ACC112 (cell line): ENCODE measurements at regions not wholly inside any gene's neighbourhood (a gene's known extent, or its start where the extent isn't known, plus 50 kb on each side); places are given as distances from the start of the nearest gene placed in this dataset.
"Not testable (repeated sequence)": the region's sequence is repeated elsewhere in the genome, so short reads cannot be mapped to it uniquely, and the experiment has no call there.

Experiments
- H2AFZ ChIP-seq: fragments of 200-600 bp; sonication (generic); one replicate; pipeline ENCODE4 v1.6.0; 2017; ENCODE audit warnings: antibody characterized with exemption, low read length; ENCODE audit not compliant: unreplicated experiment
- H3K27ac ChIP-seq: fragments of 200-600 bp; sonication (generic); 2 replicates; pipeline ENCODE4 v1.5.1; 2014; ENCODE audit warnings: low read depth, mild to moderate bottlenecking, antibody characterized with exemption, low read length, moderate library complexity
- H3K27me3 ChIP-seq: fragments of 200-600 bp; sonication (generic); 2 replicates; pipeline ENCODE4 v1.6.1; 2014; ENCODE audit warnings: mild to moderate bottlenecking, antibody characterized with exemption, low read length, moderate library complexity, mixed read lengths; ENCODE audit not compliant: insufficient read depth
- H3K36me3 ChIP-seq: fragments of 200-600 bp; sonication (generic); 2 replicates; pipeline ENCODE4 v1.6.1; 2016; ENCODE audit warnings: mild to moderate bottlenecking, antibody characterized with exemption, low read length, moderate library complexity, mixed read lengths; ENCODE audit not compliant: insufficient read depth
- H3K4me1 ChIP-seq: fragments of 200-600 bp; sonication (generic); one replicate; pipeline ENCODE4 v1.6.1; 2016; ENCODE audit warnings: low read length, mixed read lengths; ENCODE audit not compliant: insufficient read depth, unreplicated experiment, control insufficient read depth
- H3K4me3 ChIP-seq: fragments of 200-600 bp; sonication (generic); 2 replicates; pipeline ENCODE4 v1.5.1; 2014; ENCODE audit warnings: mild to moderate bottlenecking, low read depth, low read length
- H3K79me2 ChIP-seq: fragments of 200-600 bp; sonication (generic); one replicate; pipeline ENCODE4 v1.6.0; 2016; ENCODE audit warnings: low read length; ENCODE audit not compliant: control insufficient read depth, unreplicated experiment, insufficient read depth

DNA sequence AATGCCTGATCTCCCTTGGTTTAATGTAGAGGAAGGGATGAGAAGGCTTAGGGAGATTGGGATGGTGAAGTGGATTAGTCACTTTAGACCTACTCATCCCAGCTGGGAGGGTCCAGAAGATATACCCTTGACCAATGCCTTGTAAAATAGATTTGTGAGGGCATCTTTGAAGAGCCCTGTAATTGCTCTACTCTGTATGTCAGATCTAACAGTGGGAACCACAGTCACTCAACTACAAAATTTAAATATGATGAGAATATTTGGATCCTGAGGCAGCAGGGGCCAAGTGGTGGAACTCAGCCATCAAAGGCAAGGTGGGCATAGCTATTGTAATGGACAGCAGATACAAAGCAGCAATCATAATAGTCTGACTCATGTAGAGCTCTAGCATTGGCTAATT lies 1272.9 kb upstream of the CITED2 start:
- H3K79me2 ChIP-seq, H3K27ac ChIP-seq, H2AFZ ChIP-seq, H3K27me3 ChIP-seq, H3K4me3 ChIP-seq, H3K36me3 ChIP-seq, H3K4me1 ChIP-seq: not testable (repeated sequence)

DNA sequence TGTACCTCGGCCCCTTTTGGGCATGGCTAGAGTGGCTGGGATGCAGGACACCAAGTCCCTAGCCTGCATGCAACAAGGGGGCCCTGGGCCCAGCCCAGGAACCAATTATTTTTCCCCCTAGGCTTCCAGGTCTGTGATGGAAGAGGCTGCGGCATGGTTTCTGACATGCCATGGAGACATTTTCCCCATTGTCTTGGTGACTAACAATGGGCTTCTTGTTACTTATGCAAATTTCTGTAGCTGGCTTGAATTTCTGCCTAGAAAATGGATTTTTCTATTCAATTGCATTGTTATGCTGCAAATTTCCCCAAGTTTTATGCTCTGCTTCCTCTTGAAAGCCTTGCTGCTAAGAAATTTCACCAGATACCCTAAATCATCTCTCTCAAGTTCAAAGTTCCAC lies 1269.6 kb upstream of the CITED2 start:
- H3K4me3 ChIP-seq: no peak overlapping the region
- no peaks in the 10 kb centered on the region for H3K36me3 ChIP-seq
- no peaks in the 10 kb centered on the region for H3K27me3 ChIP-seq
- no peaks in the 10 kb centered on the region for H3K79me2 ChIP-seq
- no peak overlapping the region for H2AFZ ChIP-seq
- no peak overlapping the region for H3K27ac ChIP-seq
- no peaks in the 10 kb centered on the region for H3K4me1 ChIP-seq

DNA sequence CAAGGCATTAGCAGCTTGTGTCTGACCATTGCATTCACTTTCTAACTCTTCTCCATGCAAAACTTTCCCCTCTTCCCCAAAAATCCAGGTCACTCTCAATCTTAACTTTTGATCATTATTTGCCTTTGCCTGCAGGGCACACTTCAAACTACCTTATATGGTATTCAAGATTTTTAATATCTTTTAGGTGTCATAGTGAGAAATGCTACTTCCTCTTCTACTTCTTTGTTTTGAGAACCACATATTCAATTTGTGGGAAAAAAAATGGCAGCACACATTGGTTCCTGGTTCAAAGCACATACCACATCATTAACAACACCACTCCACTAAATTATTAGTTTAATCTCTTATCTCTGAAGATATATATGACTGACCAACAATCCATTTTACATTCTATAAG lies 1267.0 kb upstream of the CITED2 start:
- H3K27ac ChIP-seq: no peak overlapping the region
- H3K4me1 ChIP-seq: no peaks in the 10 kb centered on the region
- no peaks in the 10 kb centered on the region for H3K79me2 ChIP-seq
- no peak overlapping the region for H3K4me3 ChIP-seq
- no peaks in the 10 kb centered on the region for H3K36me3 ChIP-seq
- H3K27me3 ChIP-seq: no peaks in the 10 kb centered on the region
- H2AFZ ChIP-seq: no peak overlapping the region

DNA sequence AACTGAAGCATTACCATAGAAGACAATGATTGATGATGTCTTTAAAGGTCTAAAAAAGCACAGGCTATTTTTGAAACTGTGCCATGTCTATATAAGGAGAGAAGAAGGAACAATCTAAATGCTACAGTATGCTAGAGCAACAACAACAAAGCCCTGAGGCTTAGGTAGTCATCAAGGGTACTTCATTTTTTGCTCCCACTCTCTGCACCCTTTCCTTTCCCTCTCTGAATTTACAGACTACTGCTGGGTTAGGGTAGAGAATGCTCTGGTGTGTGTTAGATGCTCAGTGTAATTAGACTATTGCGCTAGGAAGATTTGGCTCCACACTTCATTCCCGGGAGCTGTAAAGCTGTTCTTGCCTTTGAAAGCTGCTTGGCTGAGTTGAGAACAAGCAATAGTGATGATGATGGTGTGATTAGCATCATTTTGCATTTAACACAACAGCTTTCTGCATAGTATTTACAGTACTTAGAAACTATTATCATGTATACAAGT lies 1262.5 kb upstream of the CITED2 start:
- no peak overlapping the region for H3K4me3 ChIP-seq
- H2AFZ ChIP-seq: no peak overlapping the region
- no peak overlapping the region for H3K27ac ChIP-seq
- no peaks in the 10 kb centered on the region for H3K36me3 ChIP-seq
- H3K4me1 ChIP-seq: no peaks in the 10 kb centered on the region
- no peaks in the 10 kb centered on the region for H3K27me3 ChIP-seq
- H3K79me2 ChIP-seq: no peaks in the 10 kb centered on the region

- Histone ChIP-seq H3K36me3 (no peaks in the 10 kb centered on the region), H3K4me1 (no peaks in the 10 kb centered on the region), H3K79me2 (no peaks in the 10 kb centered on the region), H2AFZ (no peak overlapping the region), H3K27me3 (no peaks in the 10 kb centered on the region), H3K4me3 (no peak overlapping the region), H3K27ac (no peak overlapping the region)
These were observed 1261.9 kb upstream of the CITED2 start for GRCh38 chr6:140636271-140636907.

GRCh38 chr6:140627002-140627401 lies 1252.6 kb upstream of the CITED2 start:
- Histone ChIP-seq H3K4me3 (no peak overlapping the region), H2AFZ (no peak overlapping the region), H3K79me2 (no peaks in the 10 kb centered on the region), H3K36me3 (no peaks in the 10 kb centered on the region; the same call in 1 of the 2 replicates), H3K4me1 (no peaks in the 10 kb centered on the region), H3K27ac (no peak overlapping the region), H3K27me3 (no peaks in the 10 kb centered on the region)

GRCh38 chr6:140623498-140623897 lies 1249.0 kb upstream of the CITED2 start:
- H3K4me3 ChIP-seq: no peak overlapping the region
- no peaks in the 10 kb centered on the region; the same call in 1 of the 2 replicates for H3K36me3 ChIP-seq
- H3K27ac ChIP-seq: no peak overlapping the region
- H3K79me2 ChIP-seq: no peaks in the 10 kb centered on the region
- no peak overlapping the region for H2AFZ ChIP-seq
- no peaks in the 10 kb centered on the region for H3K27me3 ChIP-seq
- no peaks in the 10 kb centered on the region for H3K4me1 ChIP-seq

- no peaks in the 10 kb centered on the region for H3K27me3 ChIP-seq
- H3K36me3 ChIP-seq: no peaks in the 10 kb centered on the region
- H3K79me2 ChIP-seq: no peaks in the 10 kb centered on the region
- no peak overlapping the region for H2AFZ ChIP-seq
- no peak overlapping the region for H3K4me3 ChIP-seq
- no peak overlapping the region for H3K27ac ChIP-seq
- no peaks in the 10 kb centered on the region for H3K4me1 ChIP-seq
These were observed 1246.0 kb upstream of the CITED2 start for GRCh38 chr6:140620496-140620895.

GRCh38 chr6:140609956-140610355 lies 1235.5 kb upstream of the CITED2 start:
- no peaks in the 10 kb centered on the region for H3K79me2 ChIP-seq
- H3K4me3 ChIP-seq: no peak overlapping the region
- no peaks in the 10 kb centered on the region for H3K36me3 ChIP-seq
- H3K27me3 ChIP-seq: no peaks in the 10 kb centered on the region
- no peak overlapping the region for H3K27ac ChIP-seq
- no peaks in the 10 kb centered on the region for H3K4me1 ChIP-seq
- H2AFZ ChIP-seq: peak overlapping the region; percentile 23

- no peak overlapping the region for H3K27ac ChIP-seq
- H2AFZ ChIP-seq: no peak overlapping the region
- no peaks in the 10 kb centered on the region for H3K27me3 ChIP-seq
These were observed 1234.9 kb upstream of the CITED2 start for GRCh38 chr6:140609321-140609720.

DNA sequence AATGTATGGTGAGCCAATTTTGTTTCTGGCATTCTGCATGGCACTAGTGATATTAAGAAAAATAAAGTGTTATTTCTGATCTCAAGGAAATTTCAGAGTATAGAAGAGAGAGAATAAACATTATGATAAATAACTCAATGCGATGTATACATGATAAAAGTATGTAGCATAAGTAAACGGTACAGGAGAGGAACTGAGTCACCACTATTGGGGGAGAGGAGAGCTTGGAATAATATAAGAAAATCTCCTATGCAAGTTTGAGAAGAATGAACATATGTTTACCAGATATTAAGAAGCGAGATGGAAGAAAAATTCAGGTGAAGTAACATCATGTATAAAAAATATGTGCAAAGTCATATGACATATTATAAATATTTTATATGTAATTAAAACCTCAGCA lies 1230.3 kb upstream of the CITED2 start:
- no peak overlapping the region for H3K27ac ChIP-seq
- no peak overlapping the region for H2AFZ ChIP-seq
- no peaks in the 10 kb centered on the region for H3K36me3 ChIP-seq
- H3K27me3 ChIP-seq: no peaks in the 10 kb centered on the region
- peaks cover 6% of the 10 kb centered on the region for H3K4me1 ChIP-seq
- no peaks in the 10 kb centered on the region for H3K79me2 ChIP-seq
- no peak overlapping the region for H3K4me3 ChIP-seq

More at GRCh38 chr6:140609321-140609720, 1234.9 kb upstream of the CITED2 start:
- no peaks in the 10 kb centered on the region for H3K79me2 ChIP-seq
- H3K36me3 ChIP-seq: no peaks in the 10 kb centered on the region
- H3K4me1 ChIP-seq: no peaks in the 10 kb centered on the region
- no peak overlapping the region for H3K4me3 ChIP-seq
